H54 (cell line): ENCODE measurements at regions not wholly inside any gene's neighbourhood (a gene's known extent, or its start where the extent isn't known, plus 50 kb on each side); places are given as distances from the start of the nearest gene placed in this dataset.

Experiments
- DNase-seq: peaks from one replicate; pipeline ENCODE4 v3.0.0; 2011; ENCODE audit warnings: low spot score, mixed read lengths; ENCODE audit not compliant: insufficient read length
- FAIRE-seq: peaks from 3 replicates; lab custom pipeline; 2011; peaks lifted over from hg19 to GRCh38; lab: Jason Lieb, UNC
- POLR2A ChIP-seq: IDR thresholded peaks from 2 replicates; pipeline ENCODE4 v1.6.1; 2011; ENCODE audit warnings: low read depth, mild to moderate bottlenecking, low read length

- DNase-seq (no peak), FAIRE-seq (no peak)
- no peak for TF ChIP-seq POLR2A
Observed at GRCh38 chr3:96677156-96677555, 137.2 kb upstream of the EPHA6 start.

GRCh38 chr3:96678325-96678724 is 136.1 kb upstream of the EPHA6 start:
- no peak for DNase-seq
- no peak for FAIRE-seq
- no peak for TF ChIP-seq POLR2A

- no peak for DNase-seq
- TF ChIP-seq POLR2A: no peak
- FAIRE-seq: no peak
Observed at GRCh38 chr3:96700322-96701315, 113.8 kb upstream of the EPHA6 start.

- no peak for DNase-seq
- FAIRE-seq: no peak
- TF ChIP-seq POLR2A: no peak
Observed at GRCh38 chr3:96705895-96706294, 108.5 kb upstream of the EPHA6 start.

- DNase-seq: no peak
- no peak for FAIRE-seq
- TF ChIP-seq POLR2A: no peak
Observed at GRCh38 chr3:96706509-96706908, 107.9 kb upstream of the EPHA6 start.

- DNase-seq: no peak
- no peak for FAIRE-seq
- no peak for TF ChIP-seq POLR2A
Observed at GRCh38 chr3:96711816-96712215, 102.6 kb upstream of the EPHA6 start.

- no peak for DNase-seq
- TF ChIP-seq POLR2A: no peak
- FAIRE-seq: no peak
Observed at GRCh38 chr3:96712792-96713191, 101.6 kb upstream of the EPHA6 start.

GRCh38 chr3:96719921-96720320 is 94.5 kb upstream of the EPHA6 start:
- no peak for TF ChIP-seq POLR2A
- no peak for FAIRE-seq
- no peak for DNase-seq

GRCh38 chr3:96731031-96731430 is 83.4 kb upstream of the EPHA6 start:
- DNase-seq (no peak), FAIRE-seq (no peak)
- TF ChIP-seq POLR2A: no peak

GRCh38 chr3:96734273-96735009 is 80.0 kb upstream of the EPHA6 start:
- DNase-seq: no peak
- TF ChIP-seq POLR2A: no peak
- no peak for FAIRE-seq

- TF ChIP-seq POLR2A: no peak
- DNase-seq (no peak), FAIRE-seq (no peak)
Observed at GRCh38 chr3:96748139-96748538, 66.3 kb upstream of the EPHA6 start.

GRCh38 chr3:96750094-96750767 is 64.2 kb upstream of the EPHA6 start:
- DNase-seq (no peak), FAIRE-seq (no peak)
- TF ChIP-seq POLR2A: no peak

GRCh38 chr3:96753124-96753523 is 61.3 kb upstream of the EPHA6 start:
- no peak for TF ChIP-seq POLR2A
- no peak for FAIRE-seq
- DNase-seq: no peak

- TF ChIP-seq POLR2A: no peak
- DNase-seq: no peak
- no peak for FAIRE-seq
Observed at GRCh38 chr3:96754128-96754527, 60.3 kb upstream of the EPHA6 start.
